Upper lobe of right lung (tissue), 1 donor: ENCODE measurements at regions not wholly inside any gene's neighbourhood (a gene's known extent, or its start where the extent isn't known, plus 50 kb on each side); places are given as distances from the start of the nearest gene placed in this dataset.

Experiments used
- ATAC-seq: fragments of 200-7000 bp; cut with Tn5 transposase; one replicate; pipeline ENCODE4 v1.9.1; 2020; ENCODE audit warnings: mild to moderate bottlenecking, moderate library complexity
- DNase-seq: peaks from one replicate; pipeline ENCODE4 v3.0.0-alpha.2; 2020
- H3K27ac ChIP-seq: fragments of 200-600 bp; one replicate; pipeline ENCODE4 v1.8.0; 2022
- H3K27me3 ChIP-seq: fragments of 200-600 bp; one replicate; pipeline ENCODE4 v1.8.0; 2022; ENCODE audit warnings: mild to moderate bottlenecking
- H3K36me3 ChIP-seq: fragments of 200-600 bp; one replicate; pipeline ENCODE4 v1.8.0; 2022
- H3K4me1 ChIP-seq: fragments of 200-600 bp; one replicate; pipeline ENCODE4 v1.8.0; 2022
- H3K4me3 ChIP-seq: fragments of 200-600 bp; one replicate; pipeline ENCODE4 v1.8.0; 2022; ENCODE audit warnings: mild to moderate bottlenecking
- H3K9me3 ChIP-seq: fragments of 200-600 bp; one replicate; pipeline ENCODE4 v1.8.0; 2022
- CTCF ChIP-seq: fragments of 200-600 bp; IDR thresholded peaks from one replicate; pipeline ENCODE4 v1.8.0; 2022; ENCODE audit warnings: antibody characterized with exemption
- intact Hi-C: fragments of 100-400 bp; cut with DNase I; formaldehyde crosslinking; loops from one replicate; pipeline ENCODE4 v1.11.0; 2022
- donor health status: DM: no; HTN: yes; CAD: no; lungs with severe emphysema.

GRCh38 chr13:91153372-91153771, 194.1 kb upstream of the MIR17HG start:
- no peak for DNase-seq
- no peak for ATAC-seq
- peaks cover 4% of the 10 kb centered on the region for H3K27me3 ChIP-seq
- H3K27ac ChIP-seq, result no peak overlapping the region
- TF ChIP-seq CTCF, result no peak
- H3K4me1 ChIP-seq, result no peaks in the 10 kb centered on the region
- H3K36me3 ChIP-seq, result no peaks in the 10 kb centered on the region
- intact Hi-C loops, result no loop called here
- H3K4me3 ChIP-seq, result no peak overlapping the region
- no peaks in the 10 kb centered on the region for H3K9me3 ChIP-seq

GRCh38 chr13:91154558-91155353, 192.7 kb upstream of the MIR17HG start:
- intact Hi-C loops, result no loop called here
- Histone ChIP-seq H3K9me3 (no peaks in the 10 kb centered on the region), H3K36me3 (no peaks in the 10 kb centered on the region), H3K4me3 (no peak overlapping the region), H3K27ac (peak overlapping the region; percentile 48), H3K27me3 (peaks cover 4% of the 10 kb centered on the region), H3K4me1 (no peaks in the 10 kb centered on the region)
- no peak for TF ChIP-seq CTCF
- ATAC-seq, result peak; percentile 93
- DNase-seq, result no peak

- no peaks in the 10 kb centered on the region for H3K9me3 ChIP-seq
- H3K36me3 ChIP-seq, result no peaks in the 10 kb centered on the region
- H3K4me1 ChIP-seq, result no peaks in the 10 kb centered on the region
- DNase-seq (no peak), ATAC-seq (peak; percentile 17)
- intact Hi-C loops, result no loop called here
- no peak for TF ChIP-seq CTCF
- peak overlapping the region; percentile 48 for H3K27ac ChIP-seq
- H3K27me3 ChIP-seq, result peaks cover 4% of the 10 kb centered on the region
- H3K4me3 ChIP-seq, result no peak overlapping the region
These were observed 191.9 kb upstream of the MIR17HG start for GRCh38 chr13:91155512-91156114.

- no peaks in the 10 kb centered on the region for H3K9me3 ChIP-seq
- intact Hi-C loops, result no loop called here
- H3K27ac ChIP-seq, result no peak overlapping the region
- ATAC-seq (no peak), DNase-seq (no peak)
- H3K4me3 ChIP-seq, result no peak overlapping the region
- no peak for TF ChIP-seq CTCF
- no peaks in the 10 kb centered on the region for H3K4me1 ChIP-seq
- peaks cover 4% of the 10 kb centered on the region for H3K27me3 ChIP-seq
- H3K36me3 ChIP-seq, result no peaks in the 10 kb centered on the region
These were observed 190.0 kb upstream of the MIR17HG start for GRCh38 chr13:91157273-91158016.

GRCh38 chr13:91158017-91158395, 189.5 kb upstream of the MIR17HG start:
- Histone ChIP-seq H3K4me1 (no peaks in the 10 kb centered on the region), H3K36me3 (no peaks in the 10 kb centered on the region), H3K9me3 (no peaks in the 10 kb centered on the region), H3K27me3 (peaks cover under 1% of the 10 kb centered on the region), H3K4me3 (no peak overlapping the region), H3K27ac (no peak overlapping the region)
- intact Hi-C loops, result no loop called here
- peak; percentile 12 for TF ChIP-seq CTCF
- ATAC-seq (no peak), DNase-seq (no peak)
